Tibial nerve (tissue), 4 donors: ENCODE measurements at regions not wholly inside any gene's neighbourhood (a gene's known extent, or its start where the extent isn't known, plus 50 kb on each side); places are given as distances from the start of the nearest gene placed in this dataset.

Source experiments
- EP300 ChIP-seq, 2 donors: sonication (generic); formaldehyde crosslinking; IDR thresholded peaks; one replicate each; pipeline ENCODE4 v1.6.1; 2017; ENCODE audit warnings: antibody characterized with exemption in 2 of 2, mild to moderate bottlenecking in 1 of 2
- TF ChIP-seq, protein P1 (sequence below), 5 experiments: fragments of 200-600 bp in 3 of 5; fragments of 450-650 bp in 2 of 5; sonication (generic) in 3 of 5; IDR thresholded peaks; one replicate each; pipeline ENCODE4 v1.5.1; 2016 to 2019; ENCODE audit warnings: antibody characterized with exemption in 5 of 5, mild to moderate bottlenecking in 3 of 5, moderate library complexity in 2 of 5

DNA sequence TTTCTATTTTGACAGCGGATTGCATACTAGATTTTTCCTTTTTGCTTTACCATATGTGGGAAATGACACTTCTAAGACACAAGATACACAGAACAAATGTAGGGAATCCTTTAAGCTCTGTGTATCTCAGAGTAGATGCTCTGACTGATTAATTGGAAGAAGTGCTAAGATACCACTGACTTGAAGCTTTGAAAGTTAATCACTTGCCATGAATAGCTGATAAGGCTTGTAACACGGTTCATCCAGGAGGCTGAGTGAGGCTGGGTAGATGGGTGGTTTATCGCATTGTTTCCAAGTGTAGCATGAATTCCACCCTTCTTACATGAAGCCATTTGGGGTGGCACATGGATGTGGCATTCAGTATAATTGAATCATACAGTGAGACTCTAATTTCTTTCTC is 654.1 kb upstream of the RBFOX1 start:
- TF ChIP-seq, protein P1, sequence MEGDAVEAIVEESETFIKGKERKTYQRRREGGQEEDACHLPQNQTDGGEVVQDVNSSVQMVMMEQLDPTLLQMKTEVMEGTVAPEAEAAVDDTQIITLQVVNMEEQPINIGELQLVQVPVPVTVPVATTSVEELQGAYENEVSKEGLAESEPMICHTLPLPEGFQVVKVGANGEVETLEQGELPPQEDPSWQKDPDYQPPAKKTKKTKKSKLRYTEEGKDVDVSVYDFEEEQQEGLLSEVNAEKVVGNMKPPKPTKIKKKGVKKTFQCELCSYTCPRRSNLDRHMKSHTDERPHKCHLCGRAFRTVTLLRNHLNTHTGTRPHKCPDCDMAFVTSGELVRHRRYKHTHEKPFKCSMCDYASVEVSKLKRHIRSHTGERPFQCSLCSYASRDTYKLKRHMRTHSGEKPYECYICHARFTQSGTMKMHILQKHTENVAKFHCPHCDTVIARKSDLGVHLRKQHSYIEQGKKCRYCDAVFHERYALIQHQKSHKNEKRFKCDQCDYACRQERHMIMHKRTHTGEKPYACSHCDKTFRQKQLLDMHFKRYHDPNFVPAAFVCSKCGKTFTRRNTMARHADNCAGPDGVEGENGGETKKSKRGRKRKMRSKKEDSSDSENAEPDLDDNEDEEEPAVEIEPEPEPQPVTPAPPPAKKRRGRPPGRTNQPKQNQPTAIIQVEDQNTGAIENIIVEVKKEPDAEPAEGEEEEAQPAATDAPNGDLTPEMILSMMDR (IDR thresholded peaks at IDR 0.05), result no peak
- TF ChIP-seq EP300 (IDR thresholded peaks at IDR 0.05), result no peak
